ENCODE measurements at regions not wholly inside any gene's neighbourhood (a gene's known extent, or its start where the extent isn't known, plus 50 kb on each side); places are given as distances from the start of the nearest gene placed in this dataset.

GRCh38 chr21:39093526-39093925, 89.7 kb downstream of the PSMG1 start:
- no peaks in the 10 kb centered on the region; the same call in 1 of the 2 replicates for H3K27me3 ChIP-seq (ENCODE audit: control insufficient read depth, insufficient read depth, low read length)
- H3K4me3 ChIP-seq (ENCODE audit: low read depth, low read length): no peak overlapping the region
- TF ChIP-seq CTCF (IDR thresholded peaks at IDR 0.05; ENCODE audit: insufficient read depth, low read depth, low read length): no peak
- no peak for DNase-seq (ENCODE audit: low read depth)
- CTCF ChIA-PET: interaction anchor here (0.7 kb wide), 1 partner anchor 90 kb away, joined by 3 read pairs; no protein-coding TSS in a partner anchor
- no peaks in the 10 kb centered on the region for H3K36me3 ChIP-seq (ENCODE audit: control insufficient read depth, insufficient read depth, low read length)
- POLR2A ChIA-PET: no interaction called here

DNA sequence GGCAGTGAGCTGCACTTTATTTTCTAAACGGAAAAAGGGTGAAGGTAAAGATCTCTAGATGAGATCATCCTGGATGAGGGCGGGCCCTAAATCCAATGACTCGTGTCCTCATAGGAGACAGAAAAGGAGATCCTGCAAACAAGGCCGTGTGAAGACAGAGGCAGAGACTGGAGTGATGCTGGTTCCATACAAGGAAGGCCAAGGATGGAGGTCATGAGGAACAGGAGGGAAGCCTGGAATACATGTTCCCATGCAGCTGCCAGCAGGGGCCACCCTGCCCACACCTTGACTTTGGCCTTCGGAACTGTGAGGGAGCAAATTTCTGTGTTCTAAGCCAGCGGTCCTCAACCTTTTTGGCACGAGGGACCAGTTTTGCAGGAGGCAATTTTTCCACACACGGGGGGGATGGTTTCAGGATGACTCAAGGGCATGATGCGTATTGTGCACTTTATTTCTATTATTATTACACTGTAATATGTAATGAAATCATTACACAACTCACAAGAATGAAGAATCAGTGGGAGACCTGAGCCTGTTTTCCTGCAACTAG, 94.3 kb downstream of the PSMG1 start:
- H3K27me3 ChIP-seq (ENCODE audit: control insufficient read depth, insufficient read depth, low read length): peaks cover 2% of the 10 kb centered on the region
- CTCF ChIA-PET: interaction anchor here (0.9 kb wide), 1 partner anchor 48 kb away, joined by 4 read pairs; no protein-coding TSS in a partner anchor
- POLR2A ChIA-PET: no interaction called here
- no peak overlapping the region for H3K4me3 ChIP-seq (ENCODE audit: low read depth, low read length)
- DNase-seq (ENCODE audit: low read depth): no peak
- no peaks in the 10 kb centered on the region for H3K36me3 ChIP-seq (ENCODE audit: control insufficient read depth, insufficient read depth, low read length)
- no peak for TF ChIP-seq CTCF (IDR thresholded peaks at IDR 0.05; ENCODE audit: insufficient read depth, low read depth, low read length)

GRCh38 chr21:39088031-39088370, 95.2 kb downstream of the PSMG1 start:
- DNase-seq (ENCODE audit: low read depth): no peak
- ChIA-PET POLR2A (no interaction called here), CTCF (interaction anchor here (0.8 to 0.9 kb wide), 2 partner anchors 19 to 49 kb away, joined by 3 to 4 read pairs; no protein-coding TSS in a partner anchor)
- peaks cover 2% of the 10 kb centered on the region for H3K27me3 ChIP-seq (ENCODE audit: control insufficient read depth, insufficient read depth, low read length)
- TF ChIP-seq CTCF (IDR thresholded peaks at IDR 0.05; ENCODE audit: insufficient read depth, low read depth, low read length): no peak
- no peaks in the 10 kb centered on the region for H3K36me3 ChIP-seq (ENCODE audit: control insufficient read depth, insufficient read depth, low read length)
- H3K4me3 ChIP-seq (ENCODE audit: low read depth, low read length): no peak overlapping the region

GRCh38 chr21:39087238-39088030, 95.8 kb downstream of the PSMG1 start:
- DNase-seq (ENCODE audit: low read depth): no peak
- CTCF ChIA-PET: interaction anchor here (0.8 kb wide), 1 partner anchor 19 kb away, joined by 3 read pairs; no protein-coding TSS in a partner anchor

More at GRCh38 chr21:39087238-39088030, 95.8 kb downstream of the PSMG1 start:
- TF ChIP-seq CTCF (IDR thresholded peaks at IDR 0.05; ENCODE audit: insufficient read depth, low read depth, low read length): no peak
- peaks cover 2% of the 10 kb centered on the region for H3K27me3 ChIP-seq (ENCODE audit: control insufficient read depth, insufficient read depth, low read length)
- H3K4me3 ChIP-seq (ENCODE audit: low read depth, low read length): no peak overlapping the region
- H3K36me3 ChIP-seq (ENCODE audit: control insufficient read depth, insufficient read depth, low read length): no peaks in the 10 kb centered on the region
- POLR2A ChIA-PET: interaction anchor here (0.6 kb wide), 1 partner anchor 98 kb away, joined by 5 read pairs; no protein-coding TSS in a partner anchor
